ENCODE measurements at regions not wholly inside any gene's neighbourhood (a gene's known extent, or its start where the extent isn't known, plus 50 kb on each side); places are given as distances from the start of the nearest gene placed in this dataset.

GRCh38 chr10:88069338-88069737 is 205.9 kb downstream of the PTEN start:
- TF ChIP-seq, protein P1, sequence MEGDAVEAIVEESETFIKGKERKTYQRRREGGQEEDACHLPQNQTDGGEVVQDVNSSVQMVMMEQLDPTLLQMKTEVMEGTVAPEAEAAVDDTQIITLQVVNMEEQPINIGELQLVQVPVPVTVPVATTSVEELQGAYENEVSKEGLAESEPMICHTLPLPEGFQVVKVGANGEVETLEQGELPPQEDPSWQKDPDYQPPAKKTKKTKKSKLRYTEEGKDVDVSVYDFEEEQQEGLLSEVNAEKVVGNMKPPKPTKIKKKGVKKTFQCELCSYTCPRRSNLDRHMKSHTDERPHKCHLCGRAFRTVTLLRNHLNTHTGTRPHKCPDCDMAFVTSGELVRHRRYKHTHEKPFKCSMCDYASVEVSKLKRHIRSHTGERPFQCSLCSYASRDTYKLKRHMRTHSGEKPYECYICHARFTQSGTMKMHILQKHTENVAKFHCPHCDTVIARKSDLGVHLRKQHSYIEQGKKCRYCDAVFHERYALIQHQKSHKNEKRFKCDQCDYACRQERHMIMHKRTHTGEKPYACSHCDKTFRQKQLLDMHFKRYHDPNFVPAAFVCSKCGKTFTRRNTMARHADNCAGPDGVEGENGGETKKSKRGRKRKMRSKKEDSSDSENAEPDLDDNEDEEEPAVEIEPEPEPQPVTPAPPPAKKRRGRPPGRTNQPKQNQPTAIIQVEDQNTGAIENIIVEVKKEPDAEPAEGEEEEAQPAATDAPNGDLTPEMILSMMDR (IDR thresholded peaks at IDR 0.05; ENCODE audit: low read depth, low read length, poor library complexity, severe bottlenecking): no peak
- TF ChIP-seq EZH2phosphoT487 (IDR thresholded peaks at IDR 0.05; ENCODE audit: borderline replicate concordance, low read length): no peak

Measured in DOHH2 (cell line).